ENCODE measurements at regions not wholly inside any gene's neighbourhood (a gene's known extent, or its start where the extent isn't known, plus 50 kb on each side); places are given as distances from the start of the nearest gene placed in this dataset.

DNA sequence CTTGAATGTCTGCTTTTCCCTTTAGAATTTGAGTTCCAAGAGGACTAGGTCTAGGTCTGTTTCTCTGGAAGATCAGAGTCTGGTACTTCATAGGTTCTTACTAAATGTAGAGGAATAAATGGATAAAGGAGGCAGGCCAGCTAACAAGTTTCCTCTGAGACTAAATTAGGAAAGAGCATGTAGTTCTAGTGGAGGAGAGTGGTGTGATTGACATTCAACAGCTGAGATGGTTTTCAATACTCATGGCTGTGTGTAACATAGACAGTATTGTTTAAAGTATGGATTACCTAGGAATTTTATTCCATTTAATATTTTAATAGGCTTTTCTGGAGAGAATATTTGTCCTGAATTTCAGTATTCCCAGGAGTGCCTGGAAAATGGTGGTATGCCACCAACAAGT is 364.7 kb downstream of the METTL15 start:
- Mint-ChIP-seq H3K27me3 (ENCODE audit: insufficient read depth, unreplicated experiment) (no peaks in the 10 kb centered on the region), H3K9me3 (ENCODE audit: unreplicated experiment) (no peaks in the 10 kb centered on the region), H3K4me3 (ENCODE audit: unreplicated experiment) (no peak overlapping the region), H3K4me1 (ENCODE audit: insufficient read depth, unreplicated experiment) (no peaks in the 10 kb centered on the region), H3K36me3 (ENCODE audit: insufficient read depth, unreplicated experiment) (no peaks in the 10 kb centered on the region), H3K27ac (ENCODE audit: low read depth, unreplicated experiment) (no peak overlapping the region)
- CTCF ChIA-PET = interaction anchor here (0.6 to 0.7 kb wide), 3 partner anchors 12 to 796 kb away, joined by 3 read pairs; no protein-coding TSS in a partner anchor
- POLR2A ChIA-PET = no interaction called here
- TF ChIP-seq, protein P1, sequence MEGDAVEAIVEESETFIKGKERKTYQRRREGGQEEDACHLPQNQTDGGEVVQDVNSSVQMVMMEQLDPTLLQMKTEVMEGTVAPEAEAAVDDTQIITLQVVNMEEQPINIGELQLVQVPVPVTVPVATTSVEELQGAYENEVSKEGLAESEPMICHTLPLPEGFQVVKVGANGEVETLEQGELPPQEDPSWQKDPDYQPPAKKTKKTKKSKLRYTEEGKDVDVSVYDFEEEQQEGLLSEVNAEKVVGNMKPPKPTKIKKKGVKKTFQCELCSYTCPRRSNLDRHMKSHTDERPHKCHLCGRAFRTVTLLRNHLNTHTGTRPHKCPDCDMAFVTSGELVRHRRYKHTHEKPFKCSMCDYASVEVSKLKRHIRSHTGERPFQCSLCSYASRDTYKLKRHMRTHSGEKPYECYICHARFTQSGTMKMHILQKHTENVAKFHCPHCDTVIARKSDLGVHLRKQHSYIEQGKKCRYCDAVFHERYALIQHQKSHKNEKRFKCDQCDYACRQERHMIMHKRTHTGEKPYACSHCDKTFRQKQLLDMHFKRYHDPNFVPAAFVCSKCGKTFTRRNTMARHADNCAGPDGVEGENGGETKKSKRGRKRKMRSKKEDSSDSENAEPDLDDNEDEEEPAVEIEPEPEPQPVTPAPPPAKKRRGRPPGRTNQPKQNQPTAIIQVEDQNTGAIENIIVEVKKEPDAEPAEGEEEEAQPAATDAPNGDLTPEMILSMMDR (IDR thresholded peaks at IDR 0.05; ENCODE audit: unreplicated experiment) = no peak
- intact Hi-C loops (cut with micrococcal nuclease) = no loop called here
- BruUV-seq (replicated peaks) = no TSS peak
- DNase-seq (ENCODE audit: unreplicated experiment) = no peak

- intact Hi-C loops (cut with micrococcal nuclease) = no loop called here
- BruUV-seq (replicated peaks) = no TSS peak
- no peak overlapping the region for H3K27ac Mint-ChIP-seq (ENCODE audit: low read depth, unreplicated experiment)
- POLR2A ChIA-PET = no interaction called here
- no peak overlapping the region for H3K4me3 Mint-ChIP-seq (ENCODE audit: unreplicated experiment)
- no peaks in the 10 kb centered on the region for H3K27me3 Mint-ChIP-seq (ENCODE audit: insufficient read depth, unreplicated experiment)
- no peaks in the 10 kb centered on the region for H3K4me1 Mint-ChIP-seq (ENCODE audit: insufficient read depth, unreplicated experiment)
- no peak for DNase-seq (ENCODE audit: unreplicated experiment)
- TF ChIP-seq, protein P1 (IDR thresholded peaks at IDR 0.05; ENCODE audit: unreplicated experiment) = no peak
- CTCF ChIA-PET = no interaction called here
- H3K36me3 Mint-ChIP-seq (ENCODE audit: insufficient read depth, unreplicated experiment) = no peaks in the 10 kb centered on the region
- H3K9me3 Mint-ChIP-seq (ENCODE audit: unreplicated experiment) = no peaks in the 10 kb centered on the region
These were observed 363.3 kb downstream of the METTL15 start for GRCh38 chr11:28471537-28471936.

DNA sequence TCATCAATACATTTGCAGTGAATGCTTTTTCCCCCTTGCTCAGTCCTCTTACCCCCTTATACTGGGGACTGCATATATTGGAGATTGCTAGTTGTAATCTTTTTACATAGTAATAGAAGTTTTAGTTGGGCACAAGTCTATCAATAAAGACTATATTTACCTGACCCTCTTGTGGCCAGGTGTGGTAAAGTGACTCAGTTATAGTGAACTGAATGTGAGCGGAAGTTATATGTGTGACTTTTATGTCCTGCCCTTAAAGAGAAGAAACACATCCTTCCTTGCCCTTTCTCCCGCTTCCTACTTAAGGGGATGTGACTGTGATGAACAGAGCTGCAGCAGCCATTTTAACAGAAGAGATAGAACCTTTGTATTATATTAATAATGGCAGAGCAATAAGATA is 362.0 kb downstream of the METTL15 start:
- no TSS peak for BruUV-seq (replicated peaks)
- no peaks in the 10 kb centered on the region for H3K9me3 Mint-ChIP-seq (ENCODE audit: unreplicated experiment)
- POLR2A ChIA-PET = no interaction called here
- intact Hi-C loops (cut with micrococcal nuclease) = no loop called here
- no peak for DNase-seq (ENCODE audit: unreplicated experiment)
- no peaks in the 10 kb centered on the region for H3K27me3 Mint-ChIP-seq (ENCODE audit: insufficient read depth, unreplicated experiment)
- no peak overlapping the region for H3K27ac Mint-ChIP-seq (ENCODE audit: low read depth, unreplicated experiment)
- H3K4me1 Mint-ChIP-seq (ENCODE audit: insufficient read depth, unreplicated experiment) = no peaks in the 10 kb centered on the region
- H3K36me3 Mint-ChIP-seq (ENCODE audit: insufficient read depth, unreplicated experiment) = no peaks in the 10 kb centered on the region
- CTCF ChIA-PET = no interaction called here
- TF ChIP-seq, protein P1 (IDR thresholded peaks at IDR 0.05; ENCODE audit: unreplicated experiment) = no peak
- H3K4me3 Mint-ChIP-seq (ENCODE audit: unreplicated experiment) = no peak overlapping the region

GRCh38 chr11:28466506-28466905 is 358.3 kb downstream of the METTL15 start:
- CTCF ChIA-PET = no interaction called here
- no peak overlapping the region for H3K27ac Mint-ChIP-seq (ENCODE audit: low read depth, unreplicated experiment)
- BruUV-seq (replicated peaks) = no TSS peak
- H3K36me3 Mint-ChIP-seq (ENCODE audit: insufficient read depth, unreplicated experiment) = no peaks in the 10 kb centered on the region
- H3K27me3 Mint-ChIP-seq (ENCODE audit: insufficient read depth, unreplicated experiment) = no peaks in the 10 kb centered on the region
- POLR2A ChIA-PET = interaction anchor here (0.6 kb wide), 1 partner anchor 847 kb away, joined by 3 read pairs; no protein-coding TSS in a partner anchor
- peaks cover 2% of the 10 kb centered on the region for H3K4me1 Mint-ChIP-seq (ENCODE audit: insufficient read depth, unreplicated experiment)
- no peak for DNase-seq (ENCODE audit: unreplicated experiment)
- intact Hi-C loops (cut with micrococcal nuclease) = no loop called here
- no peaks in the 10 kb centered on the region for H3K9me3 Mint-ChIP-seq (ENCODE audit: unreplicated experiment)
- no peak overlapping the region for H3K4me3 Mint-ChIP-seq (ENCODE audit: unreplicated experiment)
- TF ChIP-seq, protein P1 (IDR thresholded peaks at IDR 0.05; ENCODE audit: unreplicated experiment) = no peak
